Upper lobe of right lung (tissue), 1 donor: ENCODE measurements at regions not wholly inside any gene's neighbourhood (a gene's known extent, or its start where the extent isn't known, plus 50 kb on each side); places are given as distances from the start of the nearest gene placed in this dataset.

Experiments
- ATAC-seq: fragments of 200-7000 bp; cut with Tn5 transposase; one replicate; pipeline ENCODE4 v1.9.1; 2020; ENCODE audit warnings: mild to moderate bottlenecking, moderate library complexity
- DNase-seq: peaks from one replicate; pipeline ENCODE4 v3.0.0-alpha.2; 2020
- H3K27ac ChIP-seq: fragments of 200-600 bp; one replicate; pipeline ENCODE4 v1.8.0; 2022
- H3K27me3 ChIP-seq: fragments of 200-600 bp; one replicate; pipeline ENCODE4 v1.8.0; 2022; ENCODE audit warnings: mild to moderate bottlenecking
- H3K36me3 ChIP-seq: fragments of 200-600 bp; one replicate; pipeline ENCODE4 v1.8.0; 2022
- H3K4me1 ChIP-seq: fragments of 200-600 bp; one replicate; pipeline ENCODE4 v1.8.0; 2022
- H3K4me3 ChIP-seq: fragments of 200-600 bp; one replicate; pipeline ENCODE4 v1.8.0; 2022; ENCODE audit warnings: mild to moderate bottlenecking
- H3K9me3 ChIP-seq: fragments of 200-600 bp; one replicate; pipeline ENCODE4 v1.8.0; 2022
- intact Hi-C: fragments of 100-400 bp; cut with DNase I; formaldehyde crosslinking; loops from one replicate; pipeline ENCODE4 v1.11.0; 2022
- TF ChIP-seq, protein P1 (sequence below): fragments of 200-600 bp; IDR thresholded peaks from one replicate; pipeline ENCODE4 v1.8.0; 2022; ENCODE audit warnings: antibody characterized with exemption
- donor health status: DM: no; HTN: yes; CAD: no; lungs with severe emphysema.

DNA sequence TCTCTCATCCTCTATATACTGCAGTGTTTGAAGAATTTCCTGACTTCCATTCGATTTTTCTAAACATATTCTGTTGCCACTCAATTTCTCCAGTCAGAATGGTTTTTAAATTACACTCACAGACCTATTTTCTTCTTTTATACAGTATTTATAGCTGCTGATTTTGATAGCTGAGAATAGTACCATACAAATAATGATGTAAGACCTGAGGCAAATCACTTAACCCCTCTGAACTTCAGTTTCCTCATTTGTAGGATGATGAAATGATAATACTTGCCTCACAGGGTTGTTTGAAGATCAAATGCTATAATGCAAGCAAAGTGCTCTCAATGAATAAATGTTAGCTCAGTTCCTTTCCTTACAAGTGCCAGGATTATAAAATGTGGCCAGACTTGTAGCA, 241.8 kb downstream of the CPS1 start:
- ATAC-seq, result peak; percentile 41
- no peaks in the 10 kb centered on the region for H3K27me3 ChIP-seq

GRCh38 chr2:210814251-210815025, 258.0 kb downstream of the CPS1 start:
- intact Hi-C loops, result no loop called here
- Histone ChIP-seq H3K36me3 (no peaks in the 10 kb centered on the region), H3K9me3 (peaks cover 1% of the 10 kb centered on the region), H3K4me3 (no peak overlapping the region), H3K27me3 (no peaks in the 10 kb centered on the region), H3K4me1 (no peaks in the 10 kb centered on the region), H3K27ac (no peak overlapping the region)
- no peak for ATAC-seq
- DNase-seq, result no peak
- TF ChIP-seq, protein P1, sequence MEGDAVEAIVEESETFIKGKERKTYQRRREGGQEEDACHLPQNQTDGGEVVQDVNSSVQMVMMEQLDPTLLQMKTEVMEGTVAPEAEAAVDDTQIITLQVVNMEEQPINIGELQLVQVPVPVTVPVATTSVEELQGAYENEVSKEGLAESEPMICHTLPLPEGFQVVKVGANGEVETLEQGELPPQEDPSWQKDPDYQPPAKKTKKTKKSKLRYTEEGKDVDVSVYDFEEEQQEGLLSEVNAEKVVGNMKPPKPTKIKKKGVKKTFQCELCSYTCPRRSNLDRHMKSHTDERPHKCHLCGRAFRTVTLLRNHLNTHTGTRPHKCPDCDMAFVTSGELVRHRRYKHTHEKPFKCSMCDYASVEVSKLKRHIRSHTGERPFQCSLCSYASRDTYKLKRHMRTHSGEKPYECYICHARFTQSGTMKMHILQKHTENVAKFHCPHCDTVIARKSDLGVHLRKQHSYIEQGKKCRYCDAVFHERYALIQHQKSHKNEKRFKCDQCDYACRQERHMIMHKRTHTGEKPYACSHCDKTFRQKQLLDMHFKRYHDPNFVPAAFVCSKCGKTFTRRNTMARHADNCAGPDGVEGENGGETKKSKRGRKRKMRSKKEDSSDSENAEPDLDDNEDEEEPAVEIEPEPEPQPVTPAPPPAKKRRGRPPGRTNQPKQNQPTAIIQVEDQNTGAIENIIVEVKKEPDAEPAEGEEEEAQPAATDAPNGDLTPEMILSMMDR, result no peak

More for the DNA sequence above, 241.8 kb downstream of the CPS1 start:
- H3K4me3 ChIP-seq, result no peak overlapping the region
- H3K36me3 ChIP-seq, result no peaks in the 10 kb centered on the region
- H3K9me3 ChIP-seq, result no peaks in the 10 kb centered on the region
- no peaks in the 10 kb centered on the region for H3K4me1 ChIP-seq
- no peak for DNase-seq
- intact Hi-C loops, result no loop called here
- TF ChIP-seq, protein P1, result no peak
- no peak overlapping the region for H3K27ac ChIP-seq

- H3K9me3 ChIP-seq, result no peaks in the 10 kb centered on the region
- no peaks in the 10 kb centered on the region for H3K27me3 ChIP-seq
- DNase-seq (no peak), ATAC-seq (no peak)
- H3K27ac ChIP-seq, result no peak overlapping the region
- TF ChIP-seq, protein P1, result no peak
- no peak overlapping the region for H3K4me3 ChIP-seq
- intact Hi-C loops, result no loop called here
- no peaks in the 10 kb centered on the region for H3K4me1 ChIP-seq
- H3K36me3 ChIP-seq, result no peaks in the 10 kb centered on the region
These were observed 260.4 kb downstream of the CPS1 start for GRCh38 chr2:210816769-210817168.

DNA sequence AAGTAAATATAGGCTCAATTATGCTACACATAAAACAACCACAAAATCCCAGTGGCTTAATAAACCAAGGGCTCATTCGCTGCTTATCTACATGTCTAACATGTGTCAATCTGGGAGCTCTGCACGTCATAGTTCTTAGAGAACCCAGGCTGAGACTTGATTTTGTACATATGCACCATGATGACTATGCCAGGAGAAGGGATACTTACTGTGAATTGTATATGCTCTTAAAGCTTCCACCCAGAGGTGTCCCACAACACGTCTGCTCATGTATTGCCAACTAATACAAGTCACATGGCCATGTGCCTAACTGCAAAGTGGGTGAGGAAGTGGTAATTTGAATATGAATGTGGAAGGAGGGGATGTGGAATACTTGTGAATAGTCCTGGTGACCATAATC, 262.1 kb downstream of the CPS1 start:
- TF ChIP-seq, protein P1, result no peak
- Histone ChIP-seq H3K36me3 (no peaks in the 10 kb centered on the region), H3K9me3 (no peaks in the 10 kb centered on the region), H3K4me1 (no peaks in the 10 kb centered on the region), H3K27me3 (no peaks in the 10 kb centered on the region), H3K27ac (no peak overlapping the region), H3K4me3 (no peak overlapping the region)
- intact Hi-C loops, result no loop called here
- ATAC-seq, result no peak
- DNase-seq, result no peak

DNA sequence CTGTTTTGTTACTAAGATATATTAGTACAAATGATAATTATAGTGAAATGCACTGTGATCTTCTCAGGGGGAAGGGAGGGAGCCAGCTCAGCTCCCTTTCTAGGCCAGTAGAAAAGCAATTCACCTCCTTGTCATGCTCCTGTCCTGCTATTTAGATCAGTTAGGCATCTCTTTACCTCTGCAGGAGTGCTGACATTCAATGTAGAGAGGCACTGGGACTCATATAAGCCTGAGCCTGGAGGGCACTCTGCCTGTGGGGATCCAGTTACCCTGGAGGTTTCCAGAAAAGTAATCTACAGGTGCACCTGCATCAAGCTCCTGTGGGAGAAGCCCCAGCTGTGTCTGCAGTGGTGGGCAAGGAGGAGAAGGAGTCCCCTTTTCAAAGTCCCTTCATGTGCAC, 277.0 kb downstream of the CPS1 start:
- no peak for ATAC-seq
- intact Hi-C loops, result no loop called here
- TF ChIP-seq, protein P1, result no peak

More for the DNA sequence above, 277.0 kb downstream of the CPS1 start:
- DNase-seq, result no peak
- Histone ChIP-seq H3K27me3 (no peaks in the 10 kb centered on the region), H3K4me1 (no peaks in the 10 kb centered on the region), H3K27ac (no peak overlapping the region), H3K36me3 (no peaks in the 10 kb centered on the region), H3K4me3 (no peak overlapping the region), H3K9me3 (no peaks in the 10 kb centered on the region)
